ENCODE measurements at regions not wholly inside any gene's neighbourhood (a gene's known extent, or its start where the extent isn't known, plus 50 kb on each side); places are given as distances from the start of the nearest gene placed in this dataset.

DNA sequence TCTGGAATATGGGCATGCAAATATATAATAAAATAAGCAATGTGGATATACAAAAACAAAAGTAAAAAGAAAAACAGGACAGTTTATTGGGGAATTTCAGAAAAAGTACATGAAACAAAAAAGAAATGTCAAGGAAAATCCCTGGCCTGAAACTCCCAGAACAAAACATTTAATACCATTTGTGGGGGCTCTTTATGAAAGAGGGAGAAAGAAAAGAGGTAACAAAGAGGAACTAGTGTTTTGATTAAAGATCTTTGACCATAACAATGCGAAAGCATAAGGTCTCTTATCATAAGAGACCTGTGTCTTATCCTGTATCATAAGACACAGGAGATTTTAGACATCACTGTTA, 88.6 kb upstream of the ARID1B start:
- TF ChIP-seq, protein P1, sequence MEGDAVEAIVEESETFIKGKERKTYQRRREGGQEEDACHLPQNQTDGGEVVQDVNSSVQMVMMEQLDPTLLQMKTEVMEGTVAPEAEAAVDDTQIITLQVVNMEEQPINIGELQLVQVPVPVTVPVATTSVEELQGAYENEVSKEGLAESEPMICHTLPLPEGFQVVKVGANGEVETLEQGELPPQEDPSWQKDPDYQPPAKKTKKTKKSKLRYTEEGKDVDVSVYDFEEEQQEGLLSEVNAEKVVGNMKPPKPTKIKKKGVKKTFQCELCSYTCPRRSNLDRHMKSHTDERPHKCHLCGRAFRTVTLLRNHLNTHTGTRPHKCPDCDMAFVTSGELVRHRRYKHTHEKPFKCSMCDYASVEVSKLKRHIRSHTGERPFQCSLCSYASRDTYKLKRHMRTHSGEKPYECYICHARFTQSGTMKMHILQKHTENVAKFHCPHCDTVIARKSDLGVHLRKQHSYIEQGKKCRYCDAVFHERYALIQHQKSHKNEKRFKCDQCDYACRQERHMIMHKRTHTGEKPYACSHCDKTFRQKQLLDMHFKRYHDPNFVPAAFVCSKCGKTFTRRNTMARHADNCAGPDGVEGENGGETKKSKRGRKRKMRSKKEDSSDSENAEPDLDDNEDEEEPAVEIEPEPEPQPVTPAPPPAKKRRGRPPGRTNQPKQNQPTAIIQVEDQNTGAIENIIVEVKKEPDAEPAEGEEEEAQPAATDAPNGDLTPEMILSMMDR (IDR thresholded peaks at IDR 0.05), result no peak
- TF ChIP-seq POLR2A (IDR thresholded peaks at IDR 0.05), result no peak
